ENCODE measurements at regions not wholly inside any gene's neighbourhood (a gene's known extent, or its start where the extent isn't known, plus 50 kb on each side); places are given as distances from the start of the nearest gene placed in this dataset.

DNA sequence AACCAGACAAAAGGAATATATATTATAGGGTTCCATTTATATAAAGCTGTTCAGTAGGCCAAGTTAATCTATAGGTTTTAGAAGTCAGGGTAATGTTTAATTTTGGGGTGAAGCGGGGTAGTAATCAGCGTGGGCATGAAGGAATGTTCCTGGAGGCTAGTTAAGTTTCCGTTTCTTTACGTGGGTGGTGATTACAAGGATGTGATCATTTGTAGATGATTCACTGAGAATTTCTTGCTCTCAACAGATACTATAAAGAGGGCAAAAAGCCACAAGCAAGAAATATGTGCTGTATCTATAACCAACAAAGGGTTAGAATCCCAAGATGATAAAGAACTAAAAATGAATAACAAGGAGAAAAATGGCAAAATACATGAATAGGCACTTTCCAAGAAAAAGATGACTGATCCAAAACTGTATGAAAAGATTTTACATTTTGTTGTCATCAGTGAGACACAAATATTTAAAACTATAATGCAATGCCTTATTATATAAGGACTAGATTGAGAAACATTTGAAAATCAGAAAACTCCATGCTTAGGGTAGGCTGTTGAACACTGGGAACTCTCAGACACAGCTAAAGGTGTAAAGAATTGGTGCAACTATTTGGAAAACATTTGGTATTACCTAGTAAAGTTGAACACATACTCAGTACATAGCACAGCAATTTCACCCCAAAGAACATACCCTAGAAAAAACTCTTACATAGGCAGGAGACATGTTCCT, 224.3 kb upstream of the S1PR3 start:
- H3K36me3 Mint-ChIP-seq: no peaks in the 10 kb centered on the region
- DNase-seq: no peak
- peaks cover 5% of the 10 kb centered on the region for H3K27me3 Mint-ChIP-seq
- ChIA-PET POLR2A (no interaction called here), CTCF (no interaction called here)
- intact Hi-C loops (cut with micrococcal nuclease): no loop called here
- H3K9me3 Mint-ChIP-seq: no peaks in the 10 kb centered on the region
- peaks cover 4% of the 10 kb centered on the region for H3K4me1 Mint-ChIP-seq (ENCODE audit: low read depth)
- H3K4me3 Mint-ChIP-seq: no peak overlapping the region
- H3K27ac Mint-ChIP-seq: no peak overlapping the region

GRCh38 chr9:88767504-88767790, 223.8 kb upstream of the S1PR3 start:
- peaks cover 7% of the 10 kb centered on the region for H3K27me3 Mint-ChIP-seq
- intact Hi-C loops (cut with micrococcal nuclease): no loop called here
- ChIA-PET CTCF (no interaction called here), POLR2A (no interaction called here)
- no peak overlapping the region for H3K4me3 Mint-ChIP-seq
- H3K9me3 Mint-ChIP-seq: no peaks in the 10 kb centered on the region
- no peaks in the 10 kb centered on the region for H3K36me3 Mint-ChIP-seq
- H3K4me1 Mint-ChIP-seq (ENCODE audit: low read depth): peaks cover 4% of the 10 kb centered on the region
- DNase-seq: no peak
- no peak overlapping the region for H3K27ac Mint-ChIP-seq

GRCh38 chr9:88772575-88772974, 218.7 kb upstream of the S1PR3 start:
- DNase-seq: no peak
- Mint-ChIP-seq H3K9me3 (no peaks in the 10 kb centered on the region), H3K4me3 (no peak overlapping the region), H3K27ac (no peak overlapping the region), H3K4me1 (ENCODE audit: low read depth) (peaks cover 2% of the 10 kb centered on the region), H3K27me3 (peaks cover 14% of the 10 kb centered on the region), H3K36me3 (no peaks in the 10 kb centered on the region)
- intact Hi-C loops (cut with micrococcal nuclease): no loop called here
- CTCF ChIA-PET: no interaction called here
- POLR2A ChIA-PET: no interaction called here

DNA sequence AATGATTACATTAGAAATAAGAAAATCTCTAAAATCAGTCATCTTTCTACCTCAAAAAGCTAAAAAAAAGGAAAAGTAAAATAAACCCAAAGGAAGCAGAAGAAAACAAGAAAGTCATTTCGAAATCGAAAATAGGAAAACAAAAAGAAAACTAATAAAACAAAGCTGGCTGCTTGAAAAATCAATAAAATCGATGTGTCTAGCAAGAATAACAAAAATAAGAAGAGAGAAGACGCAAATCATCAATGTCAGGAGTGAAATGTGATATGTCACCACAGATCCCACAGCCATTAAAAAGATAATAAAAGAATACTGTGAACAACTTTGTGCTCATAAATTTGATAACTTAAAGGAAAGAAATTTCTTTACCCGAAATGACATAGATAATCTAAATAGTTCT, 218.1 kb upstream of the S1PR3 start:
- Mint-ChIP-seq H3K27ac (no peak overlapping the region), H3K36me3 (no peaks in the 10 kb centered on the region), H3K4me1 (ENCODE audit: low read depth) (peaks cover 3% of the 10 kb centered on the region), H3K27me3 (peaks cover 14% of the 10 kb centered on the region), H3K9me3 (no peaks in the 10 kb centered on the region), H3K4me3 (no peak overlapping the region)
- DNase-seq: no peak
- intact Hi-C loops (cut with micrococcal nuclease): no loop called here
- ChIA-PET CTCF (no interaction called here), POLR2A (no interaction called here)

GRCh38 chr9:88773627-88774244, 217.5 kb upstream of the S1PR3 start:
- peaks cover 16% of the 10 kb centered on the region for H3K27me3 Mint-ChIP-seq
- H3K27ac Mint-ChIP-seq: no peak overlapping the region
- no peak overlapping the region for H3K4me3 Mint-ChIP-seq
- CTCF ChIA-PET: no interaction called here
- POLR2A ChIA-PET: no interaction called here
- no peaks in the 10 kb centered on the region for H3K9me3 Mint-ChIP-seq
- peaks cover 3% of the 10 kb centered on the region for H3K4me1 Mint-ChIP-seq (ENCODE audit: low read depth)
- no peaks in the 10 kb centered on the region for H3K36me3 Mint-ChIP-seq
- intact Hi-C loops (cut with micrococcal nuclease): no loop called here
- DNase-seq: no peak

DNA sequence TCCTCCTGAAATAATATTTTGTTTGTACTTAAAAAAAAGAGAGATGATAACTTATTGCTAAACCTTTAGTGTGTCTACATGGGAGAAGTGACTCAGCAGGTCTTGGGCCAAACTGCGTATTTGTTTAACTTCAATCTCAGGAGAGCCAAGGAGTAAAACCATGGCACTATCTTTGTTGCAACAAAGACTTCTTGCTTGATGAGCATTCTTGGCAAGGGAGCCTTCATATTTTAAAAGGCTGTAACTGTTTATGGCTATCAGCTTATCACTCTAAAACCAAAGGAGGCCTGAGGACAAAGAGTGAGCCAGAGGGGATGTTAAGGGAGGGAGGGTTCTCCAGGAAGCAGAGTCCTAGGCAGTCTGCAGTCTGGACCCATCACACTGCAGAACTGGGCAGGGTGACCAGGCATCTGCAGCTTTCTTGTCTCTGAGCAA, 216.2 kb upstream of the S1PR3 start:
- DNase-seq: no peak

DNA sequence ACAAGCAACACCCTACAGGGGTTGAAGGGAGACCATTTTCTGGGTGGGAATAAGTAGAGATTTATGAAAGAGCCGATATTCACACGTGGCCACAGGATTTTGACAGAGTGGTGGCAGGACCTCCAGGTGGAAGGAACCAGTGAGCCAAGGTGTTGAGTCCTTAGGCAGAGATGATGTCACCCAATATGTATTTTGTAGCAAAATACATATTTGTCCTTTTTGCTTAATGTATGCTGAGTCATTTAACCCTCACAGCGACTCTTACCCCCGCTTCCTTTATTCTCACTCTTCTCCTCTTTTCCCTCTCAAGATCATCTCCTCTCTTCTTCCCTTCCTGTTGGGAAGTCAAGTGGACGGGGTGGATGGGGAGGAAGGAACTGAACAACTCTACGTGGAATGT, 215.7 kb upstream of the S1PR3 start:
- Mint-ChIP-seq H3K36me3 (no peaks in the 10 kb centered on the region), H3K4me3 (no peak overlapping the region), H3K9me3 (no peaks in the 10 kb centered on the region), H3K27me3 (peaks cover 16% of the 10 kb centered on the region), H3K4me1 (ENCODE audit: low read depth) (peaks cover 3% of the 10 kb centered on the region), H3K27ac (no peak overlapping the region)
- intact Hi-C loops (cut with micrococcal nuclease): no loop called here
- CTCF ChIA-PET: no interaction called here
- POLR2A ChIA-PET: no interaction called here
- DNase-seq: no peak

More for the DNA sequence above, 216.2 kb upstream of the S1PR3 start:
- H3K27ac Mint-ChIP-seq: no peak overlapping the region
- H3K4me1 Mint-ChIP-seq (ENCODE audit: low read depth): peaks cover 3% of the 10 kb centered on the region
- H3K9me3 Mint-ChIP-seq: no peaks in the 10 kb centered on the region
- CTCF ChIA-PET: no interaction called here
- no peak overlapping the region for H3K4me3 Mint-ChIP-seq
- no peaks in the 10 kb centered on the region for H3K36me3 Mint-ChIP-seq
- peaks cover 16% of the 10 kb centered on the region for H3K27me3 Mint-ChIP-seq
- POLR2A ChIA-PET: no interaction called here
- intact Hi-C loops (cut with micrococcal nuclease): no loop called here

GRCh38 chr9:88775966-88776365, 215.3 kb upstream of the S1PR3 start:
- H3K27ac Mint-ChIP-seq: no peak overlapping the region
- H3K36me3 Mint-ChIP-seq: no peaks in the 10 kb centered on the region
- peaks cover 3% of the 10 kb centered on the region for H3K4me1 Mint-ChIP-seq (ENCODE audit: low read depth)

GRCh38 chr9:88776717-88777497, 214.4 kb upstream of the S1PR3 start:
- no peaks in the 10 kb centered on the region for H3K9me3 Mint-ChIP-seq

More at GRCh38 chr9:88775966-88776365, 215.3 kb upstream of the S1PR3 start:
- H3K9me3 Mint-ChIP-seq: no peaks in the 10 kb centered on the region
- ChIA-PET CTCF (no interaction called here), POLR2A (no interaction called here)
- H3K27me3 Mint-ChIP-seq: peaks cover 16% of the 10 kb centered on the region
- intact Hi-C loops (cut with micrococcal nuclease): no loop called here
- no peak for DNase-seq
- no peak overlapping the region for H3K4me3 Mint-ChIP-seq

DNA sequence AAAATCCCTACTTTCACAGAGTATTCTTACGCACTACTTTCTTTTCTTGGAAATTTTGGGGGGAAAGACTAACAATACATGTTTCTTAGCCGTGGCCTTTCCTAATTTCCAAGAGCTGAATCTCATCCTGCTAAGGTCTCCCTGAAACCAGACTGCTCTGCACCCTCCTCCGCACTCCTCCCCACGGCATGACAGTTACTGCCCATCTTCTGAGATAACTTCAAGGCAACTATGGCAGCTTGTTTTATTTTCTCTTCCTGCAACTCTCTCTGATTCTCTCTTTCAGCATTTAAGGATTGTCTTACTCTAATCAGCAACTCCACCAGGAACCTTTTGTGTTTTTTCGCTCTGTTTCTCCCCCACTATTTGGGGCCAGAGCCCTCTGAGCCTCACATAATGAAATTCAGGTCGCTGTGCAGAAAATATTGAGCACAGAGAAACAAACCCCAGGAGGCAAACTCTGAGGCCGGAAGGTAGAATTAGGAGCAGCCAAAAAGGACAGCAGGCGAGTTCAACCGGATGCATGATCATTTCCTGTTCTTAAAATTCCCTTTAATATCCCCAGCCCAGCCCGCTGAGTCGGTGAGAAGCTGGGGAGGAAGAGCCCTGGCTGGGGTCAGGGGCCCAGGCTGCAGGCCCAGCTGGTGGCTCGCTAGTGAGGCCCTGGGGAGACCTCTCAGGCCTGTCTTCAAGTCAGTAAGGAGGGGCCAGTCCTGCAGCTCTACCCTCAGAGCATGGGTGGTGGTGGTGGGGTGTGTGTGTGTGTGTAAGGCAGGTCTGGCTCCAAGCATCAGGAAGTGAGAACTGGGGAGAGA, 213.6 kb upstream of the S1PR3 start:
- H3K27me3 Mint-ChIP-seq: peaks cover 15% of the 10 kb centered on the region
- no peak overlapping the region for H3K4me3 Mint-ChIP-seq
- no peak for DNase-seq
- ChIA-PET CTCF (no interaction called here), POLR2A (no interaction called here)
- no peaks in the 10 kb centered on the region for H3K36me3 Mint-ChIP-seq
- intact Hi-C loops (cut with micrococcal nuclease): no loop called here
- H3K9me3 Mint-ChIP-seq: no peaks in the 10 kb centered on the region
- H3K4me1 Mint-ChIP-seq (ENCODE audit: low read depth): peaks cover 3% of the 10 kb centered on the region
- H3K27ac Mint-ChIP-seq: no peak overlapping the region

More at GRCh38 chr9:88776717-88777497, 214.4 kb upstream of the S1PR3 start:
- Mint-ChIP-seq H3K36me3 (no peaks in the 10 kb centered on the region), H3K27me3 (peaks cover 21% of the 10 kb centered on the region), H3K4me3 (no peak overlapping the region), H3K4me1 (ENCODE audit: low read depth) (peaks cover 3% of the 10 kb centered on the region), H3K27ac (no peak overlapping the region)
- intact Hi-C loops (cut with micrococcal nuclease): no loop called here
- no peak for DNase-seq
- ChIA-PET CTCF (no interaction called here), POLR2A (no interaction called here)

- Mint-ChIP-seq H3K27me3 (peaks cover 16% of the 10 kb centered on the region), H3K4me3 (no peak overlapping the region), H3K4me1 (ENCODE audit: low read depth) (peaks cover 3% of the 10 kb centered on the region), H3K27ac (no peak overlapping the region), H3K36me3 (no peaks in the 10 kb centered on the region), H3K9me3 (no peaks in the 10 kb centered on the region)
- ChIA-PET CTCF (no interaction called here), POLR2A (no interaction called here)
- DNase-seq: no peak
- intact Hi-C loops (cut with micrococcal nuclease): no loop called here
Observed at GRCh38 chr9:88781628-88782391, 209.5 kb upstream of the S1PR3 start.
